ENCODE measurements at regions not wholly inside any gene's neighbourhood (a gene's known extent, or its start where the extent isn't known, plus 50 kb on each side); places are given as distances from the start of the nearest gene placed in this dataset.

GRCh38 chr16:86035906-86036305 lies 136.9 kb downstream of the IRF8 start:
- Histone ChIP-seq H3K9me3 (no peaks in the 10 kb centered on the region), H3K4me3 (ENCODE audit: low read depth in 1 of 2, low read length in 1 of 2) (no peak overlapping the region), H3K27ac (no peak overlapping the region), H3K4me1 (ENCODE audit: control insufficient read depth in 1 of 2, insufficient read depth in 1 of 2, low read depth in 1 of 2, low read length in 1 of 2) (no peaks in the 10 kb centered on the region), H3K36me3 (no peaks in the 10 kb centered on the region), H3K27me3 (peaks cover 34% of the 10 kb centered on the region)
- no peak for TF ChIP-seq CTCF (IDR thresholded peaks at IDR 0.05)

- TF ChIP-seq CTCF (IDR thresholded peaks at IDR 0.05) = no peak
- no peaks in the 10 kb centered on the region for H3K4me1 ChIP-seq (ENCODE audit: control insufficient read depth in 1 of 2, insufficient read depth in 1 of 2, low read depth in 1 of 2, low read length in 1 of 2)
- H3K4me3 ChIP-seq (ENCODE audit: low read depth in 1 of 2, low read length in 1 of 2) = no peak overlapping the region
- peaks cover 39% of the 10 kb centered on the region for H3K27me3 ChIP-seq
- H3K9me3 ChIP-seq = no peaks in the 10 kb centered on the region
- H3K27ac ChIP-seq = no peak overlapping the region
- H3K36me3 ChIP-seq = no peaks in the 10 kb centered on the region
Measured at GRCh38 chr16:86037999-86038925, 139.3 kb downstream of the IRF8 start.

- Histone ChIP-seq H3K4me1 (ENCODE audit: control insufficient read depth in 1 of 2, insufficient read depth in 1 of 2, low read depth in 1 of 2, low read length in 1 of 2) (no peaks in the 10 kb centered on the region), H3K27me3 (peaks cover 37% of the 10 kb centered on the region), H3K4me3 (ENCODE audit: low read depth in 1 of 2, low read length in 1 of 2) (no peak overlapping the region), H3K36me3 (no peaks in the 10 kb centered on the region), H3K9me3 (no peaks in the 10 kb centered on the region), H3K27ac (no peak overlapping the region)
- TF ChIP-seq CTCF (IDR thresholded peaks at IDR 0.05) = no peak
Measured at GRCh38 chr16:86038926-86039310, 140.0 kb downstream of the IRF8 start.

- H3K4me1 ChIP-seq (ENCODE audit: control insufficient read depth in 1 of 2, insufficient read depth in 1 of 2, low read depth in 1 of 2, low read length in 1 of 2) = no peaks in the 10 kb centered on the region
- TF ChIP-seq CTCF (IDR thresholded peaks at IDR 0.05) = no peak
Measured at GRCh38 chr16:86039606-86040005, 140.6 kb downstream of the IRF8 start.

GRCh38 chr16:86040496-86040895 lies 141.5 kb downstream of the IRF8 start:
- H3K27me3 ChIP-seq = peaks cover 34% of the 10 kb centered on the region
- H3K27ac ChIP-seq = no peak overlapping the region
- H3K9me3 ChIP-seq = no peaks in the 10 kb centered on the region
- H3K36me3 ChIP-seq = no peaks in the 10 kb centered on the region
- no peaks in the 10 kb centered on the region for H3K4me1 ChIP-seq (ENCODE audit: control insufficient read depth in 1 of 2, insufficient read depth in 1 of 2, low read depth in 1 of 2, low read length in 1 of 2)
- TF ChIP-seq CTCF (IDR thresholded peaks at IDR 0.05) = no peak
- H3K4me3 ChIP-seq (ENCODE audit: low read depth in 1 of 2, low read length in 1 of 2) = no peak overlapping the region

More at GRCh38 chr16:86039606-86040005, 140.6 kb downstream of the IRF8 start:
- no peak overlapping the region for H3K4me3 ChIP-seq (ENCODE audit: low read depth in 1 of 2, low read length in 1 of 2)
- no peaks in the 10 kb centered on the region for H3K9me3 ChIP-seq
- H3K36me3 ChIP-seq = no peaks in the 10 kb centered on the region
- H3K27me3 ChIP-seq = peaks cover 34% of the 10 kb centered on the region
- no peak overlapping the region for H3K27ac ChIP-seq

Data from neutrophil (primary cell).